DND-41 (cell line): ENCODE measurements at regions not wholly inside any gene's neighbourhood (a gene's known extent, or its start where the extent isn't known, plus 50 kb on each side); places are given as distances from the start of the nearest gene placed in this dataset.

Experiments
- ATAC-seq: fragments of 200-7000 bp; cut with Tn5 transposase; 3 replicates; pipeline ENCODE4 v1.9.1; 2021; ENCODE audit warnings: low read depth; ENCODE audit not compliant: insufficient read depth
- DNase-seq: peaks from one replicate; pipeline ENCODE4 v3.0.0-alpha.2; 2020
- H2AFZ ChIP-seq: 2 replicates; pipeline ENCODE4 v1.6.0; 2012; ENCODE audit warnings: low read depth, low read length
- H3K27ac ChIP-seq: 2 replicates; pipeline ENCODE4 v1.5.1; 2012; ENCODE audit warnings: low read length, inconsistent platforms
- H3K27me3 ChIP-seq: fragments of 200-600 bp; sonication (generic); 2 replicates; pipeline ENCODE4 v1.6.0; 2012; ENCODE audit warnings: low read length, mild to moderate bottlenecking, inconsistent platforms; ENCODE audit not compliant: insufficient read depth, poor library complexity
- H3K36me3 ChIP-seq: 2 replicates; pipeline ENCODE4 v1.5.1; 2012; ENCODE audit warnings: low read length, inconsistent platforms; ENCODE audit not compliant: insufficient read depth
- H3K4me1 ChIP-seq: 2 replicates; pipeline ENCODE4 v1.5.1; 2012; ENCODE audit warnings: mild to moderate bottlenecking, low read length; ENCODE audit not compliant: insufficient read depth
- H3K4me2 ChIP-seq: 2 replicates; pipeline ENCODE4 v1.6.0; 2012; ENCODE audit warnings: mild to moderate bottlenecking, moderate library complexity, low read length, inconsistent platforms; ENCODE audit not compliant: insufficient read depth
- H3K4me3 ChIP-seq, 2 experiments: fragments of 200-600 bp in 1 of 2; shearing (Covaris generic) in 1 of 2; 2 replicates each; pipeline ENCODE4 v1.5.1; 2012 to 2016; ENCODE audit warnings: inconsistent platforms in 2 of 2, low read length in 2 of 2, mild to moderate bottlenecking in 2 of 2, low read depth in 1 of 2, moderate library complexity in 1 of 2
- H3K79me2 ChIP-seq: 2 replicates; pipeline ENCODE4 v1.6.0; 2012; ENCODE audit warnings: low read length, inconsistent platforms; ENCODE audit not compliant: insufficient read depth
- H3K9ac ChIP-seq: 2 replicates; pipeline ENCODE4 v1.6.0; 2012; ENCODE audit warnings: low read depth, mild to moderate bottlenecking, inconsistent platforms, low read length, moderate library complexity
- H3K9me3 ChIP-seq: 2 replicates; pipeline ENCODE4 v1.5.1; 2012; ENCODE audit warnings: low read length, moderate library complexity, mild to moderate bottlenecking, inconsistent platforms; ENCODE audit not compliant: insufficient read depth, severe bottlenecking
- H4K20me1 ChIP-seq: 2 replicates; pipeline ENCODE4 v1.6.0; 2012; ENCODE audit warnings: low read length; ENCODE audit not compliant: insufficient read depth
- EZH2 ChIP-seq: IDR thresholded peaks from 3 replicates; pipeline ENCODE4 v1.6.1; 2012; ENCODE audit warnings: borderline replicate concordance, low read depth, mild to moderate bottlenecking, moderate library complexity, low read length, inconsistent platforms; ENCODE audit not compliant: severe bottlenecking
- TF ChIP-seq, protein P1 (sequence below): IDR thresholded peaks from 2 replicates; pipeline ENCODE4 v1.5.1; 2012; ENCODE audit warnings: borderline replicate concordance, low read length, moderate library complexity, mild to moderate bottlenecking; ENCODE audit not compliant: poor library complexity, severe bottlenecking; ENCODE audit errors: extremely low read depth

DNA sequence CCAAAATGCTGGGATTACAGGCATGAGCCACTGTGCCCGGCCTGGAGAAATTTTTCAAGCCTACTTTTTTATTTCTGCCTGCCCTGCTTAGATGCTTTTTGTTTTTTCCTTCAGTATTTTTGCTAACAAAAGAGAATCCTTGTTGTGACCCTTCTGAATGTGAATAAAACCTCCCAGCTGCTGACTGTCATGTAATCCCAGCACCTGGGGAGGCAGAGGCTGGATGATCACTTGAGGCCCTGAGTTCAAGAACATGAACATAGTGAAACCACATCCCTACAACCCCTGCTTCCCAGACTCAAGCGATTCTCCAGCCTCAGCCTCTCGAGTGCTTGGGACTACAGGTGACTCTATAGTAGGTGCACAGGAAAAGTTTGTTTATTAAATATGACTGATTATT, 84.9 kb downstream of the SOX2 start:
- Histone ChIP-seq H3K4me3 (no peak overlapping the region), H3K27me3 (no peaks in the 10 kb centered on the region), H3K4me2 (no peak overlapping the region), H3K4me1 (no peaks in the 10 kb centered on the region), H3K36me3 (no peaks in the 10 kb centered on the region), H4K20me1 (no peaks in the 10 kb centered on the region), H3K79me2 (no peaks in the 10 kb centered on the region), H3K9ac (no peak overlapping the region), H3K27ac (no peak overlapping the region), H2AFZ (no peak overlapping the region), H3K9me3 (no peaks in the 10 kb centered on the region)
- DNase-seq = no peak
- TF ChIP-seq, protein P1, sequence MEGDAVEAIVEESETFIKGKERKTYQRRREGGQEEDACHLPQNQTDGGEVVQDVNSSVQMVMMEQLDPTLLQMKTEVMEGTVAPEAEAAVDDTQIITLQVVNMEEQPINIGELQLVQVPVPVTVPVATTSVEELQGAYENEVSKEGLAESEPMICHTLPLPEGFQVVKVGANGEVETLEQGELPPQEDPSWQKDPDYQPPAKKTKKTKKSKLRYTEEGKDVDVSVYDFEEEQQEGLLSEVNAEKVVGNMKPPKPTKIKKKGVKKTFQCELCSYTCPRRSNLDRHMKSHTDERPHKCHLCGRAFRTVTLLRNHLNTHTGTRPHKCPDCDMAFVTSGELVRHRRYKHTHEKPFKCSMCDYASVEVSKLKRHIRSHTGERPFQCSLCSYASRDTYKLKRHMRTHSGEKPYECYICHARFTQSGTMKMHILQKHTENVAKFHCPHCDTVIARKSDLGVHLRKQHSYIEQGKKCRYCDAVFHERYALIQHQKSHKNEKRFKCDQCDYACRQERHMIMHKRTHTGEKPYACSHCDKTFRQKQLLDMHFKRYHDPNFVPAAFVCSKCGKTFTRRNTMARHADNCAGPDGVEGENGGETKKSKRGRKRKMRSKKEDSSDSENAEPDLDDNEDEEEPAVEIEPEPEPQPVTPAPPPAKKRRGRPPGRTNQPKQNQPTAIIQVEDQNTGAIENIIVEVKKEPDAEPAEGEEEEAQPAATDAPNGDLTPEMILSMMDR = no peak
- TF ChIP-seq EZH2 = no peak
- no peak for ATAC-seq

DNA sequence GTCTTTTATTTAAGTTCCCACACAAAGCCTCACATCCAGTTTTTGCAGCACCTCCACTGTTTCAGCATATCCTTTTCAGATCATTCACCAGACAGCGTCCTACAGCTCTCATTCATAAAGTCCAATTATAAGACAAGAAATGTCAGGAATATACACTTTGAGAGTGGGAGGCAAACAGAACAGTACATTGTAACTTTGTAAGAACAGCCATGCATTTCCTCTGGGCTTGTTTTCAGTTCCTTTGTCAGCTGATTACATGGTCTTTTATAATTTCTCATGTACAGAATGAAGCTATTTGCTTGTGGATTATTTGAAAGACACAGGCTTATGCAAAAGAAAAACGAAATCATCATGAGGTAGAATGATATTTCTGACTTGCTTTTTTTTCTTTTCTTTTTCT, 85.7 kb downstream of the SOX2 start:
- Histone ChIP-seq H4K20me1 (no peaks in the 10 kb centered on the region), H2AFZ (no peak overlapping the region), H3K4me2 (no peak overlapping the region), H3K36me3 (no peaks in the 10 kb centered on the region), H3K4me3 (no peak overlapping the region), H3K27me3 (no peaks in the 10 kb centered on the region), H3K4me1 (no peaks in the 10 kb centered on the region), H3K9ac (no peak overlapping the region), H3K27ac (no peak overlapping the region), H3K79me2 (no peaks in the 10 kb centered on the region), H3K9me3 (no peaks in the 10 kb centered on the region)
- DNase-seq = no peak
- no peak for TF ChIP-seq EZH2
- TF ChIP-seq, protein P1 = no peak
- ATAC-seq = no peak

- Histone ChIP-seq H3K36me3 (no peaks in the 10 kb centered on the region), H3K4me1 (no peaks in the 10 kb centered on the region), H3K9me3 (no peaks in the 10 kb centered on the region), H3K4me2 (no peak overlapping the region), H3K79me2 (no peaks in the 10 kb centered on the region), H3K27me3 (no peaks in the 10 kb centered on the region), H3K27ac (no peak overlapping the region), H3K9ac (no peak overlapping the region), H2AFZ (no peak overlapping the region), H3K4me3 (no peak overlapping the region), H4K20me1 (no peaks in the 10 kb centered on the region)
- TF ChIP-seq EZH2 = no peak
- TF ChIP-seq, protein P1 = no peak
- ATAC-seq = no peak
- DNase-seq = no peak
Measured at GRCh38 chr3:181805703-181806102, 94.0 kb downstream of the SOX2 start.

GRCh38 chr3:181808053-181808452, 96.3 kb downstream of the SOX2 start:
- ATAC-seq = no peak
- Histone ChIP-seq H3K36me3 (no peaks in the 10 kb centered on the region), H3K4me1 (no peaks in the 10 kb centered on the region), H3K27ac (no peak overlapping the region), H2AFZ (no peak overlapping the region), H4K20me1 (no peaks in the 10 kb centered on the region), H3K4me2 (no peak overlapping the region), H3K9ac (no peak overlapping the region), H3K27me3 (no peaks in the 10 kb centered on the region), H3K4me3 (no peak overlapping the region), H3K79me2 (no peaks in the 10 kb centered on the region), H3K9me3 (no peaks in the 10 kb centered on the region)
- no peak for DNase-seq
- TF ChIP-seq, protein P1 = no peak
- TF ChIP-seq EZH2 = no peak
